ENCODE measurements at regions not wholly inside any gene's neighbourhood (a gene's known extent, or its start where the extent isn't known, plus 50 kb on each side); places are given as distances from the start of the nearest gene placed in this dataset.

GRCh38 chr4:102411408-102411807 lies 66.1 kb upstream of the SLC39A8 start:
- H3K4me3 ChIP-seq (ENCODE audit: insufficient read length, low read depth): no peak overlapping the region
- no peaks in the 10 kb centered on the region for H3K9me3 ChIP-seq (ENCODE audit: insufficient read depth, low read length)
- H3K9ac ChIP-seq (ENCODE audit: insufficient read length, low read depth): no peak overlapping the region
- H3K27me3 ChIP-seq (ENCODE audit: insufficient read depth, insufficient read length): no peaks in the 10 kb centered on the region
- H3K4me1 ChIP-seq (ENCODE audit: insufficient read depth, insufficient read length): no peaks in the 10 kb centered on the region
- TF ChIP-seq YY1 (IDR thresholded peaks at IDR 0.05; ENCODE audit: insufficient read depth, insufficient read length): no peak
- TF ChIP-seq SUZ12 (IDR thresholded peaks at IDR 0.05; ENCODE audit: extremely low read depth, insufficient read depth, insufficient read length): no peak
- TF ChIP-seq ZNF274 (IDR thresholded peaks at IDR 0.05; ENCODE audit: low read depth, low read length): no peak
- DNase-seq (ENCODE audit: low read depth, low spot score): no peak
- no peaks in the 10 kb centered on the region for H3K36me3 ChIP-seq (ENCODE audit: insufficient read depth, insufficient read length, low read length)

- Histone ChIP-seq H3K36me3 (ENCODE audit: insufficient read depth, insufficient read length, low read length) (no peaks in the 10 kb centered on the region), H3K9me3 (ENCODE audit: insufficient read depth, low read length) (no peaks in the 10 kb centered on the region), H3K9ac (ENCODE audit: insufficient read length, low read depth) (no peak overlapping the region), H3K4me1 (ENCODE audit: insufficient read depth, insufficient read length) (no peaks in the 10 kb centered on the region), H3K4me3 (ENCODE audit: insufficient read length, low read depth) (no peak overlapping the region), H3K27me3 (ENCODE audit: insufficient read depth, insufficient read length) (no peaks in the 10 kb centered on the region)
- TF ChIP-seq SUZ12 (IDR thresholded peaks at IDR 0.05; ENCODE audit: extremely low read depth, insufficient read depth, insufficient read length): no peak
- no peak for TF ChIP-seq YY1 (IDR thresholded peaks at IDR 0.05; ENCODE audit: insufficient read depth, insufficient read length)
- no peak for TF ChIP-seq ZNF274 (IDR thresholded peaks at IDR 0.05; ENCODE audit: low read depth, low read length)
- no peak for DNase-seq (ENCODE audit: low read depth, low spot score)
Observed at GRCh38 chr4:102416765-102417164, 71.5 kb upstream of the SLC39A8 start.

- Histone ChIP-seq H3K4me3 (ENCODE audit: insufficient read length, low read depth) (no peak overlapping the region), H3K27me3 (ENCODE audit: insufficient read depth, insufficient read length) (no peaks in the 10 kb centered on the region), H3K36me3 (ENCODE audit: insufficient read depth, insufficient read length, low read length) (no peaks in the 10 kb centered on the region), H3K9me3 (ENCODE audit: insufficient read depth, low read length) (no peaks in the 10 kb centered on the region), H3K4me1 (ENCODE audit: insufficient read depth, insufficient read length) (no peaks in the 10 kb centered on the region), H3K9ac (ENCODE audit: insufficient read length, low read depth) (no peak overlapping the region)
- TF ChIP-seq YY1 (IDR thresholded peaks at IDR 0.05; ENCODE audit: insufficient read depth, insufficient read length): no peak
- no peak for TF ChIP-seq SUZ12 (IDR thresholded peaks at IDR 0.05; ENCODE audit: extremely low read depth, insufficient read depth, insufficient read length)
- no peak for TF ChIP-seq ZNF274 (IDR thresholded peaks at IDR 0.05; ENCODE audit: low read depth, low read length)
- DNase-seq (ENCODE audit: low read depth, low spot score): no peak
Observed at GRCh38 chr4:102420563-102421398, 75.5 kb upstream of the SLC39A8 start.

DNA sequence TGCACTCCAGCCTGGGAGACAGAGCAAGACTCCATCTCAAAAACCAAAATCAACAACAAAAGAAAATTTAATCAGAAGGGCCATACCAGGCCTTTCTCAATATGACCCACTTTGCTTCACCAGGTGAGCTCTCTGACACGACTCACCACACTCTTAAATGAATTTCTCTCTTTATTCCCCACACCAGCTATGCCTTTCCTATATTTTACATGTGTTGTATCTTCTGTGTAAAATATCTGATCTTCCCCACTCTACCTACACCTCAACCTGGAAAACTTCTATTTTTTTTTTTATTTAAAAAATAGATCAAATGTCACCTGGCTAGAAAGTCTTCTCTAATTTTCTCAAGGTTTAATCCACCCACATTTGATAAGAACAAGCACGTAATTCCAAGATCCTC lies 77.6 kb upstream of the SLC39A8 start:
- H3K9me3 ChIP-seq (ENCODE audit: insufficient read depth, low read length): no peaks in the 10 kb centered on the region
- TF ChIP-seq YY1 (IDR thresholded peaks at IDR 0.05; ENCODE audit: insufficient read depth, insufficient read length) (no peak), SUZ12 (IDR thresholded peaks at IDR 0.05; ENCODE audit: extremely low read depth, insufficient read depth, insufficient read length) (no peak), ZNF274 (IDR thresholded peaks at IDR 0.05; ENCODE audit: low read depth, low read length) (no peak)
- no peaks in the 10 kb centered on the region for H3K4me1 ChIP-seq (ENCODE audit: insufficient read depth, insufficient read length)
- H3K36me3 ChIP-seq (ENCODE audit: insufficient read depth, insufficient read length, low read length): no peaks in the 10 kb centered on the region
- H3K27me3 ChIP-seq (ENCODE audit: insufficient read depth, insufficient read length): no peaks in the 10 kb centered on the region
- H3K4me3 ChIP-seq (ENCODE audit: insufficient read length, low read depth): no peak overlapping the region
- no peak for DNase-seq (ENCODE audit: low read depth, low spot score)
- H3K9ac ChIP-seq (ENCODE audit: insufficient read length, low read depth): no peak overlapping the region

- Histone ChIP-seq H3K36me3 (ENCODE audit: insufficient read depth, insufficient read length, low read length) (no peaks in the 10 kb centered on the region), H3K9ac (ENCODE audit: insufficient read length, low read depth) (no peak overlapping the region), H3K4me3 (ENCODE audit: insufficient read length, low read depth) (no peak overlapping the region), H3K27me3 (ENCODE audit: insufficient read depth, insufficient read length) (no peaks in the 10 kb centered on the region), H3K4me1 (ENCODE audit: insufficient read depth, insufficient read length) (no peaks in the 10 kb centered on the region), H3K9me3 (ENCODE audit: insufficient read depth, low read length) (no peaks in the 10 kb centered on the region)
- no peak for DNase-seq (ENCODE audit: low read depth, low spot score)
- TF ChIP-seq ZNF274 (IDR thresholded peaks at IDR 0.05; ENCODE audit: low read depth, low read length): no peak
- TF ChIP-seq SUZ12 (IDR thresholded peaks at IDR 0.05; ENCODE audit: extremely low read depth, insufficient read depth, insufficient read length): no peak
- no peak for TF ChIP-seq YY1 (IDR thresholded peaks at IDR 0.05; ENCODE audit: insufficient read depth, insufficient read length)
Observed at GRCh38 chr4:102423375-102423774, 77.8 kb upstream of the NFKB1 start.

GRCh38 chr4:102427371-102427998 lies 73.7 kb upstream of the NFKB1 start:
- Histone ChIP-seq H3K36me3 (ENCODE audit: insufficient read depth, insufficient read length, low read length) (no peaks in the 10 kb centered on the region), H3K9me3 (ENCODE audit: insufficient read depth, low read length) (no peaks in the 10 kb centered on the region), H3K27me3 (ENCODE audit: insufficient read depth, insufficient read length) (no peaks in the 10 kb centered on the region), H3K4me3 (ENCODE audit: insufficient read length, low read depth) (no peak overlapping the region), H3K9ac (ENCODE audit: insufficient read length, low read depth) (no peak overlapping the region), H3K4me1 (ENCODE audit: insufficient read depth, insufficient read length) (no peaks in the 10 kb centered on the region)
- DNase-seq (ENCODE audit: low read depth, low spot score): no peak
- no peak for TF ChIP-seq ZNF274 (IDR thresholded peaks at IDR 0.05; ENCODE audit: low read depth, low read length)
- TF ChIP-seq YY1 (IDR thresholded peaks at IDR 0.05; ENCODE audit: insufficient read depth, insufficient read length): no peak
- TF ChIP-seq SUZ12 (IDR thresholded peaks at IDR 0.05; ENCODE audit: extremely low read depth, insufficient read depth, insufficient read length): no peak

DNA sequence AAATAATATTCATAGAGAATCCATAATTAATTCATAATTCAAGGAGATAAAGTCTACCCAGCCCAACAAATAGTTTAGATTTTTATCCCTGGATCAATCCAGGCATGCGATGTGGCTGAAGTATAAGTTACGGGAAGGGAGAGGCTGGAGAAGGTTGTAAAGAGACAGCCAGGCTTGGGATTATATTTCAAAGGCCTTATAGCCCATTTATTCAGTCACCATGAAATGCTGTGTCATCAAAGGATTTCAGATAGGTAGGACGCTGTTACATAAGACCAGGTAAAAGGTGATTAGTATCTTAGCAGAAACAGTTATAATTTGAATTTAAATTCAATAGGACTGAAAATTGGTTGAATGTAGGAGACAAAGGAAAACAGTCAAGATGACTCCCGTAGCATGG lies 73.0 kb upstream of the NFKB1 start:
- TF ChIP-seq ZNF274 (IDR thresholded peaks at IDR 0.05; ENCODE audit: low read depth, low read length) (no peak), YY1 (IDR thresholded peaks at IDR 0.05; ENCODE audit: insufficient read depth, insufficient read length) (no peak), SUZ12 (IDR thresholded peaks at IDR 0.05; ENCODE audit: extremely low read depth, insufficient read depth, insufficient read length) (no peak)
- H3K4me1 ChIP-seq (ENCODE audit: insufficient read depth, insufficient read length): no peaks in the 10 kb centered on the region
- no peak overlapping the region for H3K4me3 ChIP-seq (ENCODE audit: insufficient read length, low read depth)
- no peaks in the 10 kb centered on the region for H3K27me3 ChIP-seq (ENCODE audit: insufficient read depth, insufficient read length)
- no peaks in the 10 kb centered on the region for H3K9me3 ChIP-seq (ENCODE audit: insufficient read depth, low read length)
- no peak overlapping the region for H3K9ac ChIP-seq (ENCODE audit: insufficient read length, low read depth)
- no peaks in the 10 kb centered on the region for H3K36me3 ChIP-seq (ENCODE audit: insufficient read depth, insufficient read length, low read length)
- no peak for DNase-seq (ENCODE audit: low read depth, low spot score)

Measured in NT2/D1 (cell line).